ENCODE measurements at regions not wholly inside any gene's neighbourhood (a gene's known extent, or its start where the extent isn't known, plus 50 kb on each side); places are given as distances from the start of the nearest gene placed in this dataset.
"Not testable (repeated sequence)": the region's sequence is repeated elsewhere in the genome, so short reads cannot be mapped to it uniquely, and the experiment has no call there.

DNA sequence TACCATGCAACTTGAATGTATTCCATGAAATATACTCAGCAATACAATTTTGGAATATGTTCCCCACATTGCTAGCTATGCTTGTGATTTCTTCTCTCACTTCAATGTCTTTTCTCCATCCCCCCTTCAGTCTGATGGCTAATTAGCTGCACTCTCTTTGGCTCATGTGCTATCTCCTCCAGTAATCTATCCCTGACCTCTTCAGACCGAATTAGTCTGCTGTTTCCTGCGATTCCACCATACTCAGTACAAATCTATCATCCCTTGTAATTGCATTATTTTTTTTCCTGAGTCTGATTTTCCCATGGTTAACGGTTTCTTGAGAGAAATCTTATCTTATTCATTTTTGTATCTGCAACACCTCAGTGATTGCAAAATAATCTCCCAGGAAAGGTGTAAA is 360.7 kb upstream of the CDH10 start:
- DNase-seq = no peak

DNA sequence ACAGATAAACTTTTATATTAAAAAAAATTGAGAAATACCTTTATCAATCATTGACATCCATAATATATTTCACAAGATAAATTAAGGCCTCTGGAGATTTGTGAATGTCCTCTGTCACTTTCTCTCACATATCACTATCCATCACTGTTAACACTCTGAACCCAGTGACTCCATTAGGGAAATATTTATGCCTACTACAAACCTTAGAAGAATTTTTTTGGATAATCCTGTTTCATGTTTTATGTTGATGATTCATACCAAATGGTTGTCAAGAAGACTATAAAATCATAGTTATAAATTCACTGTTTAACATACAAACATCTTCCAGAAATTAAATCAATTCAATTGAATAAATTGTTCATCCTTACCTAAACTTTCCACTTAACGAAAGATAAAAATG is 357.6 kb upstream of the CDH10 start:
- DNase-seq = no peak

DNA sequence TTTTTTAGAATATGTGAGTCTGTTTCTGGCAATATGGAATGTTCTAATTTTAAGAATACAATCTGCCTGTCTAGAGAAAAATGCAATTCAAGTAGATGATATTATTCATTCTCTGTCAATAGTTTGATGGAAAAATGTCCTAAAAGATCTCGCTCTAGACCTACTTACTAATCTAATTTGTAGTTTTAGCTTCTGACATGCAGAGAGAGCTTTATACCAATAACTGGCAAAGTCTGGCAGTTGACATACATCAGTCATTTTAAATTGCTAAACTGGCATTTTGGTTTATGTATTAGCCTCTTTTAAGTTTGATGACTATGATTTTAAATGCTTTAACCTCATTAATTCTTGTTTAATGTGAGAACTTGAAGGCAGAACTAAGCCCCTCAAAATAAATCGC is 355.0 kb upstream of the CDH10 start:
- DNase-seq = no peak

DNA sequence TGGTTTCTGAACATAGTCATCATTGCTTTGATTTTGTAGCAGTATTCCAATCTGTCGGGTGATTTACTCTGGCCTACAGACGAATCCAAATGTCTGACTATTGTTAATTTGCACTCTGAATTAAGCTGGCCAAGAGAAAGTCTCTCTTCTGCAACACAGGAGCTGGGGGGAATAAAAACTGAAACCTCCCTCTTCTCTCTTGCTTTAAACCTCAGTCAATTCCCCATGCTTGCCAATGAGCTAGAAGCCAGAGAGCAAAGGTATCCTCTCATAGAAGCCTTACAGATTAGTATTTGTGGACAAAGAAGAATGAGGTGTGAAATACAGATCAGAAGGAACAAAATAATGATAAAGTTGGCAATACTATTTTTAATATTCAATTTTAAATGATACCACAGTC is 353.9 kb upstream of the CDH10 start:
- DNase-seq = no peak

DNA sequence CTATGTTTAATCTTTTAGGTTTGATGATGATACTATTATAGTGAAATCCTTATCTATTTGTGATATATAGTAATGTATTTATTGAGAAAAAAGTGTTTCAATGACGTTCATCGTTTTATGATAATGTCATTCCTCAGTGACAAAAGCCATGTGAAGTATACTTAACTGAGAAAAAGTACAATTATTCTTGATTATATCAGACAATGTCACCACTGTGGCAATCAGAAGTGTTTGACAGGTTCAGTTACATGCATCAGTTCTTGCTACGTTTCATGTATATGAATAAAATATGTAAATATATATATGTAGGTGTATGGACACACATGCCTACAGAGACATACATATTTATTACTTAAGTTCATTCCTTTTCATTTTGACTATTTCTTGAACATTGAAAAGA is 341.5 kb upstream of the CDH10 start:
- DNase-seq = no peak

DNA sequence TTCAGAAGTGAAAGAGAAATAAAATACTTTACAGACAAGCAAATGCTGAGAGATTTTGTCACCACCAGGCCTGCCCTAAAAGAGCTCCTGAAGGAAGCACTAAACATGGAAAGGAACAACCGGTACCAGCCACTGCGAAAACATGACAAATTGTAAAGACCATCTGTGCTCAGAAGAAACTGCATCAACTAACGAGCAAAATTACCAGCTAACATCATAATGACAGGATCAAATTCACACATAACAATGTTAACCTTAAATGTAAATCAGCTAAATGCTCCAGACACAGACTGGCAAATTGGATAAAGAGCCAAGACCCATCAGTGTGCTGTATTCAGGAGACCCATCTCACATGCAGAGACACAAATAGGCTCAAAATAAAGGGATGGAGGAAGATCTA is 333.8 kb upstream of the CDH10 start:
- DNase-seq = not testable (repeated sequence)

DNA sequence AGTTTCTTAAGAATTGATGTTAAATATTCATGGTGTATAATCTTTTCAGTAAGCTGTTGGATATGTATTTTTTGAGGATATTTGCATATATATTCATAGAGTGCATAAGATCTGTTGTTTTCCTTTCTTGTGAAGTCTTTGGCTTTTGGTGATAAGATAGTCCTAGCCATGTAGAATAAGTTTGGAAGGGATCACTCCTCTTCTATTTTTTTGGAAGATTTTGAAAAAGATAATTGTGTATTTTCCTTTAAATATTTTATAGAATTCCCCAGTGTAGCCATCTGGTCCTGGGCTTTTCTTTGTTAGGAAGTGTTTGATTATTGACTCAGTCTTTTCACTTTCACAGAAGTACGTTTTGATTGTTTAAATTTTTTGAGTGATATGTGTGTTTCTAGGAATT is 318.8 kb upstream of the CDH10 start:
- no peak for DNase-seq

GRCh38 chr5:24923400-24923799 is 278.6 kb upstream of the CDH10 start:
- DNase-seq = no peak

- no peak for DNase-seq
Measured at GRCh38 chr5:24918676-24919075, 273.9 kb upstream of the CDH10 start.

DNA sequence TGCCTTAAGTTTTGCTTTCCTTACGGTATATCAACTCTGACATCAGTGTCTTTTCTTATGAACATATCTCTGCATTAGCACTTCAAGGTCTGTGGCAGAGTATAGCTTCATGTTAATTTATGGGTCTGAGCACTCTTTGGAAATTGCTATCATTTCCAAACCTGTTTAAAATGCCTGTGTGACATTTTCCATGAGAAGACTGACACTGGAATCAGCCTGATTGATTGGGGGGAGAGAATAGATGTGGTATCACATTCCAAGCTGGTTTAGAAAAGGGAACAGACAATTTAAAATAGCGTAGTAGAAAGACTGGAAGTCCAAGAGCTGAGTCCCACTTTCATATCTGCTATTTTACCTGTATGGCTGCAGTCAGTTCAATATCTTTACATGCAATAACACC is 272.1 kb upstream of the CDH10 start:
- DNase-seq = no peak

- no peak for DNase-seq
Measured at GRCh38 chr5:24909210-24909609, 264.4 kb upstream of the CDH10 start.

DNA sequence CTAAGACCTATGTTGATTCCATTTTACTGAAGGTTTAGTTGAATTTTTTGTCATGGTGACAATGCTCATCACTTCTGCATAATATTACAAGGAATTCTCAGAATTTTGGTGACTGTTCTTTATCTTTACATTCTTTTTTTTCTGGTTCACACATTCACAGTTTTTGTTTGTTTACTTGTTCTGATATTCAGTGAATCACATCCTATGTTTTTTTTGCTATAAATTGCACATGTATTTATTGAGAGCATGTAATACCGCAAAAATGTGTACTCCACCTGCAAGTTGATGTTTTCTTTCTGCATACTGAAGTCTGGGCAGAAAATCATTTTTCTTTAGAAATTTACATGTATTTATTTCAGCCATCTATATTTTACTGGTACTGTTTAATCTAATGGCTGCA is 261.9 kb upstream of the CDH10 start:
- DNase-seq = no peak

DNA sequence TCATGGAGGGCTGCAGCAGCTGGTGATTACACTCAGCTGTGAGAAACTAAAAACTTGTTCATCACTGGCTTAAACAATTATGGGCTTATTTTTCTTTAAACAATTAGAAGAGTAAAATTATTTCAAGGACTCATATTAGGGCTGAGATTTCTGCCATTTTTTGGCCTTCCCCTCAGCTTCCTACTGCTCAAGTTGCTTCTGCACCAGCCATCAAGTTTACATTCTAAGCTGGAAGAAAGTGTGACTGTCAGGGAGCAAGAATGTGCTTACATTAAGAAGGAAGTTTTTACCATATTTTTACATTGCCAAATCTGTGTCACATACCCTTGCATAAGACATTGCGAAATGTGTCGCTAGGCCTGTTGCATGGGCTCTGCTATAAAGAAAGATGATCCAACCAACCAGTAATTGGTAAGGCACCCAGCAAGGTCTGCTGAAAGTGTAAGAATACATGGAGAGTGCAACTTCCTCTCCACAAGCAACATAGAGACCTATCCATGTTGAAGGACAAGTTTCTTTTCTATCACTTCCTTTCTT is 260.3 kb upstream of the CDH10 start:
- no peak for DNase-seq

DNA sequence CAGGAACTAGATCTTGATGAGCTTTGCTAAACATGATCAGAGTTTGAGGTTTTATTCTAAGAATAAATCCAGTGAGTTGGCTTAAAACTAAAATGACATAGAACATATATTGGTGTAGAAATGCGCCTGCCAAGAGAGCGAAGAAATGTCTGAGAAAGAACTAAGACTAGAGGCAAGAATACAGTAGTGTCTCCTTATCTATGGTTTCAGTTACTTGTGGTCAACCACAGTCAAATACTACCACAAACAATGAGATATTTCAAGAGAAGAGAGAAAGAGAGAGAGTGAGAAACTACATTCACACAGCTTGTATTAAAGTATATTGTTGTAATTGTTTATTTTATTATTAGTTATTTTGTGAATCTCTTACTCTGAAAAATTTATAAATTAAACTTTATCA is 254.4 kb upstream of the CDH10 start:
- no peak for DNase-seq

- DNase-seq = no peak
Measured at GRCh38 chr5:24864244-24864643, 219.5 kb upstream of the CDH10 start.

GRCh38 chr5:24862117-24862516 is 217.3 kb upstream of the CDH10 start:
- no peak for DNase-seq

GRCh38 chr5:24855485-24855884 is 210.7 kb upstream of the CDH10 start:
- DNase-seq = no peak

DNA sequence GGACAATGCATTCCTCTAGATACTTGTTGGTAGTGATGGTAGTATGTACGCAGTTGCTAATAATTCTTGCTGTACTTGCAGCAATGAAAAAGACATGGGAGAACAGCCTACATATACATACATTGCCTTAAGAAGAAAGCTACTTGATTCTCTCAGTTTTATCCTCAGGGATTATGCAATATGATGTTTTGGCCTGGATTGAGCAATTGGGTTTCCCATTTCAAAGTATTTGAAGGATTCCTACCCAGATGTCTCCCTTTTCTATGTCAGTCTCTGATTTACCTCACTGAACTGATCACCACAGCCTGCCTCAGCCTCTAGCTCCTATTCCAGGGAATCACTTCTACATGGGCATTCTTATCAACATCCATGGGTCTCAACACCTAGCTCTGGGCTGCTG is 210.1 kb upstream of the CDH10 start:
- no peak for DNase-seq

DNA sequence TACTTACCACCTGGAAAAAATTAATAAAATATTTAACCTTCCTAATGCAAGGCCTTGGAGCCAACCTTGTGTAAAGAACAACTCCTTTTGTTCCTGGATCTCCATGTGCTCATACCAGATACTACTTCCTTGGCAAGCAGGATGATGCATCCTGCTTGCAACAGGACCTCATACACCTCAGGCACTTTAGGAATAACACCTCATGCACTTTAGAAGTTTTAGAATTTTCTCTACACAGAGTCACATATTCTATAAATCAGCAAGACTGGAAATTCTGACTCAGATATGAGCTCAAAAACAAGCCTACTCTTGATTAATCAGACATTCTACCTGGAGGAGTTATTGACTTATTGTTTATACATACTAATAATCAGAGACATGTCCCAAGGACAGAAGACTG is 209.6 kb upstream of the CDH10 start:
- no peak for DNase-seq

DNA sequence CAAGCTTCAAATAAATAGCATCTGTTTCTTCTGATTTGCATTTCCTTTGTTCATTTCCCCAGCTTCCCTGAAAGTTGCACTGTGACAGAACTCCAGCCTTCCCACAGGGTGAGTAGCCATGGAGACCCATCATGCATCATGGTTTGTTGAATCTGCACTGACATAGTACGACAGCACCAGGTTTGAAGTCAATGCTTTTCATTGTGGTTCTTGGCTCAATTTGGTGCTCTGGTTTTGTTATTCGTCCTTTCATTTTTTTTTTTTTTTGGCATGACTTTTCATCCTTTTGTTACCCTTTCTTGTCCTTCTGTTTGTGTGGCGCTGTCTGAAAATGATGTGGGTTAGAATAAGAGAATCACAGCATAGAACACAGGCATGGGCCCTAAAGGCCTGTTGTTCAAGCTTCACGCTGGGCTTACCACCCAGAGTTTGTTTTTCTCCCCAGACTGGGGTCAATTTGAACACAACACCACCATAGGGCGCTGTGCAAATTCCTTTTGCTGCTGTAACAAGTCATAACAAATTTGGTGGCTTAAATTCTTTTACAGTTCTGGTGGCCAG is 206.2 kb upstream of the CDH10 start:
- DNase-seq = no peak

DNA sequence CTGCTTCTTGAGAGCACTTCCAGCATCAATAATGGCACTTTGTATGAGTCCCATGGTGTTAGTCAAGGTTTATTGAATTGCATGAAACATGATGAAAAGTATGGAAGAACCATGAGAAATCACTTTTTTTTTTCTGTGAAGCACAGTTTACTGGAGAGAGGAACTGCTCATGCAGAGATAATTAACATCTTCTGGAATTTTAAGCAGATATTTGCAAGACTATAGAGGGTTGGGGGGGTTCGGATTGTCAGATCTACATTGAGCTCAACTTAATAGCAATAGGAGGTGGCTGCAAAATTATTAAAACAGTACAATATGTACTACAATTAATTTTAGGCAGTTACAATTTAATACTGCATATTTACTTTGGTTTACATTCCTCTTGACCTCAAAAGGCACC is 204.4 kb upstream of the CDH10 start:
- DNase-seq = no peak

- no peak for DNase-seq
Measured at GRCh38 chr5:24831989-24832388, 187.2 kb upstream of the CDH10 start.

GRCh38 chr5:24823625-24824024 is 178.8 kb upstream of the CDH10 start:
- no peak for DNase-seq

DNA sequence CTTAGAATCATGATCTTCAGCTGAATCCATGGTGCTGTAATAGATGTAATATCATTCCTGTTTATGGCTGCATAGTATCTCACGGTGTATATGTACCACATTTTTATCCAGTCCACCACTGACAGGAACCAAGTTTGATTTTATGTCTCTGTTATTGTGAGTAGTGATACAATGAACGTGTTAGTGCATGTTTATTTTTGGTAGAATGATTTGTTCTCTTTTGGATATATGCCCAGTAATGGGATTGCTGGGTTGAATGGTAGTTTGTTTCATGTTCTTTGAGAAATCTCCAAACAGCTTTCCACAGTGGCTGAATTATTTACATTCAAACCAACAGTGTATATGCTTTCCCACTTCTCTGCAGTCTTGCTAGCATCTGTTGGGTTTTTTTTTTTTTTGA is 175.1 kb upstream of the CDH10 start:
- DNase-seq = no peak

DNA sequence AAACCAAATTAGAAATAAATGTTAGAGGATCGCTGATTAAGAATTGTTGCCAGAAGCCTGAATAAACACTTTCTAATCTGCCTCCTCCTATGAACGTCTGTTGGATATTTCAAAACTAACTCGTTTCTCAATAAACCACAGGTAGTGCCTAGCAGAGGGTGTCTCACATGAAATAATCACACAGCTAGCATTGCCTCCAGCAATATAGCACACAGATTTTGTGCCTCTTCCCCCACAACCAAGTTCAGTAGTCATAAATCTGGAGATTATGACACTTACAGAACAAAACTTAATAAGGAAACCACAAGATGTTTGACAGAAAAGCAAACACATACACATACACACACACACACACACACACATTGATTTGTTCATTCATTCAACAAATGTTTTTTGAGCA is 173.2 kb upstream of the CDH10 start:
- DNase-seq = no peak

DNA sequence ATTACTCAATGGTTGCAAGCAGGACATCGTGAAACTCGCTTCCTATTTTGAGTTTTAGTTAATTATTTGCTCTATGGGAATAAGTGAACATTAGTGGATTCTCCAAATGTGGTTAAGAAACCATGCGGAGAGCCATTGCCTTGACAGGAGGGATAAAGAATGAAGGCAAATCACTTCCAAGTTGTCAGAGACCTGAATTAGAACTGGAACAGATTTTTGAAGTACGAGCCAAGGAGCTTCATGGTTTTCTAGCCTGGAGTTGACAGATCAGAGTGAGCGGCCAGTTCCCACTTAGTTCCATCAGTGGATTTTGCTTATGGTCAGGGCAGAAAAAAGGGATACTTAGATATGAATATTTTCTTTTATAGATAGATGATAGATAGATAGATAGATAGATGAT is 171.4 kb upstream of the CDH10 start:
- no peak for DNase-seq
